Right renal pelvis (tissue), 4 donors: ENCODE measurements at regions not wholly inside any gene's neighbourhood (a gene's known extent, or its start where the extent isn't known, plus 50 kb on each side); places are given as distances from the start of the nearest gene placed in this dataset.

ENCODE experiments used
- DNase-seq, 4 donors: peaks; one replicate each; pipeline ENCODE4 v3.0.0-alpha.2; 2013; ENCODE audit warnings: low read depth in 4 of 4, low spot score in 3 of 4, missing footprints in 1 of 4

DNA sequence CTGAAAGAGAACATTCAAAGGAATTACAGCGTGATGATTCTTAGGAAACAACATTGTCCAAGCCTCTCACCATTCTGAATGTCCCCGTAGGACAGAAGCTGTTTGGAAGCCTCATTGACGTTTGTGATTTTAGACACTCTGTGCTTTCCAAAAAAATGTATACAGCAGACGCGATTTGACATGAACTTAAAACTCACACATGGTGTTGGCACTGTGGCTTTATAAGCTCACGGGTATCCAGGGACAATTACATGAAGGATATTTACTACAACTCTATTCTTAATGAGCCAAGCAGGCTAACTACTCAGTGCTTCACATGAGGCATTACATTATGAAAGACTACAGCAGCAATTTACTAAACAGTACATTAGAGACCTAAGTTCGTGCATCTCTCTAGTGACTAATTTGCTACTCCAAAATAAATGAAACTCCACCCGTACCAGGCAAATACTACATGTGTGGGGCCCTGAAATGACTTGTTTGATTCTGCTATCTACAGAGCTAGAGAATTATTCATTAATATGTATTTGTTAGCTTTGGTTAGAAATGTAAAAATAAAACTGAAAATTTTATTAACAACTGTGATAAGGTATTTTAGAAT lies 620.7 kb downstream of the SPRY1 start:
- no peak for DNase-seq

DNA sequence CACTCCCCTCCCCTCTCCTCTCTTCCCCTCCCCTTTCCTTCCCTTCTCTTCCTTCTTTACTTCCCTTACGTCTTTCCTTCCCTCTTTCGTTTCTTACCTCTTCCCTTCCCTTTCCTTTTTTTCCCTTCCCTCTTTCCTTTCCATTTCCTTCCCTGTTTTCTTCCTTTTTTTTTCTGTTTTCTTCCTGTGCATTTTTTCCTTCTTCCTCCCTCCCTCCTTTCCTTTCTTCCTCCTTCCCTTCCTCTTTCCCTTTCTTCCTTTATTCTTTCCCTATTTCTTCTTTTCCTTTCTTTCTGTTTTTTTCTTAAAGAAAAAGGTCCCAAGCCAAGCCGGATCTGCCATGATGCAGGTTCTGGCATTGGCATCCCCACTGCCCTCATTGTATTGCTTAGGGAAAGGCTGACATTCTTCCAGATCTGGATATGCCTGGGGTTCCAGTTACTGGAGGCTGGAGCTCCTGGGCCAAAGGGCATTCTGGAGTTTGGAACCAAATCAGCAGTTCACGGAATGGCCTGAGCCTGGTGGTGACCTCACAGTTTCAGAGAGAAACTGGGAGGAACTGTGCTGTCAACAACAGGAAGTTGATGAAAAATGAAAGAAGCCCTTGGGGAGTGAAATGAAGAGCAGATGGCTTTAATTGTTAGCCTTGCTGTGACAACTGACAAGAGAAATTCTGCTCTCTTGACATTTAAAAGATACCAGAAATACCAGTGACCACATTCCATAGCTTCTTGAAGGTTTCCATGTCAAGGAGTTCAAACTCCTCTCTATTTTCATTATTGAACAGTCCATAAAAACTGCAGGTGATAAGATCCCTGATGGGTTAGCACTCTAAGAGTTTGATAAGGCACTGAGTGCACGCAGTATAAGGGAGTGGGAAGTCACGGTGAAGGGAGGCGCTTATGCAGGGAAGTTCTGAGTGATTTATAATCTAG lies 622.1 kb downstream of the SPRY1 start:
- DNase-seq = peak in 3 of 4 donors; percentile 38 to 55 (median 47)

DNA sequence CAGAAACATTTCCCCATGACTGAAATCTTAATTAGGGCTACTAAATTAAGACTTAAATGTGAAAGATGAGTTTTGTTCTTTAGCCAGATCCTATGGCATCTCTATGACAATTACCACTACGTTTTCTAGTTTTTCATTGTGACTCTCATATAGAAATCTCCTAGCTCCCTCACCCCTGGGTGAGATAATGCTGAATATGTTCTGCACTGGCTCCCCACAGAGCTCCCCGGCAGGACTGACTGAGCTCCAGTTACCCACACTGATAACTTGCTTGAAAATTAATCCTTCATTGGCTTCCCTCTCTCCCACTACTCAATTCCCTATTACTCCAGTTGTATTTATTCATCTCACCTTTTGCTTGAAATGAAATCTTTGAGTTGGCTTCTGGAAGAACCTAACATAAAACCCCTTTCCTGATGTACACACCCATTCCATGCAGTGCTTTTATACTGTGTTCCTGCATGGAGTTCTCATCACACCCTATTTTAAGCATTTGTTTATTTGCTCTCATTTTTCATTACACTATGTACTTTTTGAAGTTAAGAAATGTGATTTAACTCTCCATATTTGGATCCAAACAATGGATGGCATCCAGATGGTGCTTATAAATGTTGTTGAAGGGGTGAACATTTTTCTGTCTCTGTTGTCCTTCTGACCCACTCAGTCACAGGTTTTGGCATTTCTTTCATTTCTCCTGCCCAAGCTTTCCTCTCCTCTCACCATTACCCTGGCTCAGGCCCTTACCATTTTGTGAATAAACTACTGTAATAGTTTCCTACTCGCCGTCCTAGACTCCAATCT lies 623.4 kb downstream of the SPRY1 start:
- no peak for DNase-seq

DNA sequence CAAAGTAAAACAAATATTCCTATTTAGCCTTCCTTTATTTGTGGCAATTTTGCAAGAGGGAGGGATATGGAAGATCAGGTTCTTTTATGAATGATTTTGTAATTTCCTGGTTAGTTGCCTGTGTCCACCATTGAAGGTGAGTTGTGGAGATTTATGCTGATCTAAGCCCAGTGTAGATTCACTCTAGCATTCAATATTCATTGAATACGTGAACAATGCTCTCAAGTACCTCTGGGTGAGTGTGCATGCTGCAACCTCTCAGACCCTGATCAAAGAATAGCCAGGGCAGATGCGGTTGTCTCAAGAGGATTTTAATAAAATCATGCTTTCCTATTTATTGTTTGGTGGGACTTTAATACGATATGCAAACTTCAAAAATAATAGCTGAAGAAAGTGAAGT lies 628.4 kb downstream of the SPRY1 start:
- DNase-seq = no peak

- no peak for DNase-seq
These were observed 628.8 kb downstream of the SPRY1 start for GRCh38 chr4:124025428-124025827.

- DNase-seq = peak in 2 of 4 donors; percentile 52 to 54
These were observed 631.6 kb downstream of the SPRY1 start for GRCh38 chr4:124028182-124028581.

- DNase-seq = no peak
These were observed 633.6 kb downstream of the SPRY1 start for GRCh38 chr4:124030147-124030546.

- DNase-seq = no peak
These were observed 635.4 kb downstream of the SPRY1 start for GRCh38 chr4:124032035-124032434.

- DNase-seq = no peak
These were observed 638.9 kb downstream of the SPRY1 start for GRCh38 chr4:124035364-124036041.

DNA sequence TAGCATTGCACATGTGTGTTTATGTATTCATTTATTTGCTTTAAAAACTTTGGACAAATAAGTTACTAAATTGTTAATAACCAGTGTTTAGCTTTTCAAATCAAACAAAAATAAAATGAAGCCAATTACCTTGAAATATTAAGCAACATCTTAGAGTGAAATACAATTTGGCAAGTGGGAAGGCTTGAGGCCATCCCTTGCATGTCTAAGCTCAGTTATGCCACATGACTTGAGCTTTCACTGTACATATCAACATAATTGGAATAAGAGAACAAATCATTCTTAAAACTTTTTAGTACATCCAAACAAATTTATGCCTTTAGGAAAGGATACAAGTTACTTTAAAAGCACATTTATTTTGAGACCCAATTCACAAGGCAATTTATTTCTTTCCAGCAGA lies 640.6 kb downstream of the SPRY1 start:
- no peak for DNase-seq

- DNase-seq = no peak
These were observed 647.7 kb downstream of the SPRY1 start for GRCh38 chr4:124044330-124044729.

- no peak for DNase-seq
These were observed 648.3 kb downstream of the SPRY1 start for GRCh38 chr4:124044867-124045266.

DNA sequence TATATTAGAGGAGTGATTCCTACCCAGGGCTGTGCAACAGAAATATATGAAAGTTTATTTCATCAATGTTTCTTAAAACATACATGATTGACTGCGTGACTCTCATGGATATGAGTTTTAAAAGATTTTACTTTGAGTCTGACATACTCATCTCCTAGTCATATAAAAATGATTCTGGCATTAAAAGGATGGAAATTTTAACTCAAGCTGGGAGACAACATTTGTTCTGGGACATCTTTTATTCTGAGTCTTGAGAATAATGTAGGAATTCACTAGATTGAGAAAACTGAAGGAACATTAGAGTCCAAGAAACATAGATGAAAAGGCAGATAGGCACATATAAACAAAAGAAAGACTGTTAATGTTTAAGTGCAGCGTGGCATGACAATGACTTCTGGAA lies 649.6 kb downstream of the SPRY1 start:
- no peak for DNase-seq

DNA sequence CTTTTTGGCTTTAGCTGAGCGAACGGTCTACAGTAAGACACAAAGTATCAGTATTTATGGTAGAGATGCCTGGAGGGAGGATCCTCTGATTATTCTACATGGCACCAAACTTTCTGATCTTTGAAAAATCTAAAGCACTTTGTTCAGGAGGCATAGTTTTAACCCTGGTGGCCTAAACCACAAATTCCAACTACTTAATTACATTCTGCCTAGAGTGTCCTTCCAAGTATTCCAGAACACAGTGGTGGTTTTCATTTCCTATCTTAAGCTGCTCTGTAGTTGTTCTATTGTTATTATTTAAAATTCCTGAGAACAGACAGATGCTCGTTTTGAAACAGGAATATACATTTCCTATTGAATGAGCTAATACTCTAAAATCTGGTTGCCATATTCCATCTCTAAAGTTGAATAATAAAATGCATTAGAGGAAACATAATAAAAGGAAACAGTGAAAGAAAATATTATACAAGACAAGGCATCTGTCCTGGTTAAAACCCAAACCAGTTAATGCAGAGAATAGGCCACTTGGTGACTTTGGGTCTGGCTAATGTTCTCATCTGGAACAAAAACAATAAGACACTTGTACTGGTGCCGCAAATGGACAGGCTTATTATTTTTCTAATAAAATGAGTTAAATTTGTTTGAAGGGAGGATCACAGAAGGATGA lies 657.4 kb downstream of the SPRY1 start:
- DNase-seq = no peak

DNA sequence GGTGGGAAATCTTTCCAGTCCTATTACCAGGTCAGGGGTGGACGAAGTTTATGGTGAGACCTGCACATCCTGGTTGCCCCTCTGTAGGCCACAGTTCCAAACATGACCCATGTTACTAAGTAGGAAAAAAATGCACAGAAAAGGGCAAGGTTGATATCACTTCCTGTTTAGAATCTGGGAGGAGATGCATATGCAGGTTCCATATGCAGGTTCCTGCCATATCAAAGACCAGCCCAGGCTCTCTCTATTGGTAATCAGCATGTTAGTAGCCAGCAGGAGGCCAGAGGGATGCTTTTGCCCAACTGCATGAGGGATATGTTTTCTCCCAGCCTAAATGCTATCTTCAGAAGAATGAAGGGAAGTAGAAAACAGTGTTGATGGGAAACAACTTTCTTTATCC lies 657.2 kb downstream of the ANKRD50 start:
- DNase-seq = no peak

DNA sequence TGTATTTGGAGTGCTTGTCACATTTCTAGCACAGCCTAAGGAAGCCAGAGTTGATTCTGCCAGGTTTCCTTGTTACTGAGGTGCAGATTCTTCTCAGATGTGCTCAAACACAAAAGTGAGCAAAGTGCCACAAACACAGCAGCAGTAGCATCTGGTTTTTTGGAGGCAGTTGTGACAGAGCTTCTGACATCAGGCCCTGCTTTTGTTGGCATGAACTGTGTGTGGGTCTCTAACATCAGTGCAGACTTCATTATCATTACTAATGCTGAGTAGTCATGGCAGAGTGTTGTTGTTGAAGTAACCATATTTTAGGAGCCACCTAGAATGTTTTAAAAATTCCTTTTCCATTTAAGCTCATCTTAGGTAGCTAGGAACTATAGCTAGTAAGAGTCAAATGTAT lies 656.6 kb downstream of the ANKRD50 start:
- DNase-seq = no peak

- DNase-seq = no peak
These were observed 652.1 kb downstream of the ANKRD50 start for GRCh38 chr4:124060261-124060918.

- no peak for DNase-seq
These were observed 651.1 kb downstream of the ANKRD50 start for GRCh38 chr4:124061413-124061812.

GRCh38 chr4:124065422-124065821 lies 647.1 kb downstream of the ANKRD50 start:
- no peak for DNase-seq

GRCh38 chr4:124065936-124066335 lies 646.6 kb downstream of the ANKRD50 start:
- no peak for DNase-seq
